PC-3 (cell line): ENCODE measurements at regions not wholly inside any gene's neighbourhood (a gene's known extent, or its start where the extent isn't known, plus 50 kb on each side); places are given as distances from the start of the nearest gene placed in this dataset.

Experiments
- ATAC-seq: fragments of 200-7000 bp; cut with Tn5 transposase; 2 replicates; pipeline ENCODE4 v1.9.1; 2020; ENCODE audit warnings: mild to moderate bottlenecking, moderate library complexity
- BruUV-seq: library from RNA; stranded (reverse); fragments of 400-500 nt; replicated peaks from 2 replicates; lab custom pipeline; 2021; lab: Mats Ljungman, UMichigan
- CTCF ChIA-PET: fragments of 300-600 bp; sonication (Branson Sonifier 250); formaldehyde crosslinking; loops from one replicate; lab custom pipeline; 2022; ENCODE audit warnings: antibody characterized with exemption; lab: Charles Lee
- POLR2A ChIA-PET: fragments of 300-600 bp; sonication (Branson Sonifier 250); formaldehyde crosslinking; loops from one replicate; lab custom pipeline; 2022; ENCODE audit warnings: antibody characterized with exemption; ENCODE audit not compliant: unreplicated experiment; lab: Charles Lee
- DNase-seq: peaks from one replicate; pipeline ENCODE4 v3.0.0-alpha.2; 2015
- H2AFZ ChIP-seq: fragments of 300-600 bp; sonication (generic); 2 replicates; pipeline ENCODE4 v1.6.0; 2016; ENCODE audit warnings: antibody characterized with exemption, low read length
- H3F3A ChIP-seq: fragments of 300-600 bp; sonication (generic); one replicate; pipeline ENCODE4 v1.6.0; 2017; ENCODE audit warnings: antibody characterized with exemption, low read length, control low read depth, mild to moderate bottlenecking; ENCODE audit not compliant: unreplicated experiment
- H3K27ac ChIP-seq: fragments of 300-600 bp; sonication (generic); 2 replicates; pipeline ENCODE4 v1.5.1; 2016; ENCODE audit warnings: mild to moderate bottlenecking, low read length
- H3K27me3 ChIP-seq: fragments of 300-600 bp; sonication (generic); 2 replicates; pipeline ENCODE4 v1.6.1; 2016; ENCODE audit warnings: low read length, mixed read lengths
- H3K36me3 ChIP-seq: fragments of 300-600 bp; sonication (generic); 2 replicates; pipeline ENCODE4 v1.6.1; 2016; ENCODE audit warnings: low read depth, mixed run types, low read length, mixed read lengths
- H3K4me1 ChIP-seq: fragments of 300-600 bp; sonication (generic); 2 replicates; pipeline ENCODE4 v1.5.1; 2016; ENCODE audit warnings: low read length; ENCODE audit not compliant: insufficient read depth
- H3K4me2 ChIP-seq: fragments of 300-600 bp; sonication (generic); 2 replicates; pipeline ENCODE4 v1.6.0; 2016; ENCODE audit warnings: low read length
- H3K4me3 ChIP-seq: fragments of 300-600 bp; sonication (generic); 2 replicates; pipeline ENCODE4 v1.5.1; 2016; ENCODE audit warnings: mild to moderate bottlenecking, low read length, mixed read lengths
- H3K79me2 ChIP-seq: fragments of 300-600 bp; sonication (generic); 2 replicates; pipeline ENCODE4 v1.6.1; 2017; ENCODE audit warnings: low read length, mixed read lengths
- H3K9ac ChIP-seq: fragments of 300-600 bp; sonication (generic); 2 replicates; pipeline ENCODE4 v1.6.0; 2016; ENCODE audit warnings: mild to moderate bottlenecking, low read length
- H3K9me2 ChIP-seq: fragments of 300-600 bp; sonication (generic); replicated peaks from 2 replicates; pipeline ENCODE4 v1.6.1; 2016; ENCODE audit warnings: mixed run types, low read length, mixed read lengths
- H3K9me3 ChIP-seq: fragments of 300-600 bp; sonication (generic); 2 replicates; pipeline ENCODE4 v1.6.1; 2016; ENCODE audit warnings: low read length, mixed read lengths
- H4K20me1 ChIP-seq: fragments of 300-600 bp; sonication (generic); 2 replicates; pipeline ENCODE4 v1.6.1; 2016; ENCODE audit warnings: low read length, mixed read lengths
- CTCF ChIP-seq: fragments of 300-600 bp; sonication (generic); conservative IDR thresholded peaks from 2 replicates; pipeline ENCODE4 v1.5.1; 2017; ENCODE audit warnings: antibody characterized with exemption, low read depth, mild to moderate bottlenecking, low read length
- EZH2 ChIP-seq: fragments of 300-600 bp; sonication (generic); IDR thresholded peaks from one replicate; pipeline ENCODE4 v1.6.1; 2017; ENCODE audit warnings: antibody characterized with exemption, mild to moderate bottlenecking, low read length; ENCODE audit not compliant: unreplicated experiment
- EZH2phosphoT487 ChIP-seq: fragments of 300-600 bp; sonication (generic); IDR thresholded peaks from 2 replicates; pipeline ENCODE4 v1.6.1; 2018; ENCODE audit warnings: mild to moderate bottlenecking, antibody characterized with exemption, low read length, borderline replicate concordance
- intact Hi-C: fragments of 100-400 bp; cut with micrococcal nuclease; formaldehyde crosslinking; loops from 2 replicates; pipeline ENCODE4 v1.9.0; 2023

GRCh38 chr12:124201248-124201647 is 93.6 kb upstream of the RFLNA start:
- H4K20me1 ChIP-seq = no peaks in the 10 kb centered on the region

GRCh38 chr12:124203176-124203575 is 91.7 kb upstream of the RFLNA start:
- Histone ChIP-seq H3K4me3 (no peak overlapping the region), H3K4me2 (no peak overlapping the region), H3K79me2 (no peaks in the 10 kb centered on the region), H3K27me3 (peaks cover 77% of the 10 kb centered on the region), H2AFZ (no peak overlapping the region), H4K20me1 (no peaks in the 10 kb centered on the region), H3K9me2 (no peaks in the 10 kb centered on the region), H3K27ac (no peak overlapping the region), H3K36me3 (no peaks in the 10 kb centered on the region), H3F3A (no peaks in the 10 kb centered on the region), H3K4me1 (no peaks in the 10 kb centered on the region), H3K9ac (no peak overlapping the region), H3K9me3 (no peaks in the 10 kb centered on the region)
- DNase-seq (no peak), ATAC-seq (no peak)
- intact Hi-C loops = no loop called here
- ChIA-PET POLR2A (no interaction called here), CTCF (no interaction called here)
- BruUV-seq = no TSS peak
- TF ChIP-seq EZH2phosphoT487 (no peak), CTCF (no peak), EZH2 (no peak)

More at GRCh38 chr12:124201248-124201647, 93.6 kb upstream of the RFLNA start:
- no peak overlapping the region for H3K27ac ChIP-seq
- H3F3A ChIP-seq = no peaks in the 10 kb centered on the region
- H3K9me2 ChIP-seq = no peaks in the 10 kb centered on the region
- ChIA-PET CTCF (no interaction called here), POLR2A (no interaction called here)
- no peak overlapping the region for H3K4me3 ChIP-seq
- H3K4me1 ChIP-seq = no peaks in the 10 kb centered on the region
- ATAC-seq (no peak), DNase-seq (no peak)
- H3K4me2 ChIP-seq = no peak overlapping the region
- H2AFZ ChIP-seq = no peak overlapping the region
- peaks cover 77% of the 10 kb centered on the region for H3K27me3 ChIP-seq
- no peak for TF ChIP-seq EZH2phosphoT487
- TF ChIP-seq EZH2 = no peak
- TF ChIP-seq CTCF = no peak
- no peaks in the 10 kb centered on the region for H3K36me3 ChIP-seq
- no peak overlapping the region for H3K9ac ChIP-seq
- intact Hi-C loops = no loop called here
- H3K79me2 ChIP-seq = no peaks in the 10 kb centered on the region
- no peaks in the 10 kb centered on the region for H3K9me3 ChIP-seq
- BruUV-seq = no TSS peak

GRCh38 chr12:124205405-124205804 is 89.5 kb upstream of the RFLNA start:
- H3K27ac ChIP-seq = no peak overlapping the region
- no peaks in the 10 kb centered on the region for H3K9me2 ChIP-seq
- no TSS peak for BruUV-seq
- no peak overlapping the region for H3K9ac ChIP-seq
- no peak overlapping the region for H3K4me2 ChIP-seq
- H3K36me3 ChIP-seq = no peaks in the 10 kb centered on the region
- H3K9me3 ChIP-seq = no peaks in the 10 kb centered on the region
- DNase-seq = no peak
- ATAC-seq = no peak
- H3K4me1 ChIP-seq = no peaks in the 10 kb centered on the region
- TF ChIP-seq CTCF = no peak
- no peak for TF ChIP-seq EZH2
- TF ChIP-seq EZH2phosphoT487 = no peak
- POLR2A ChIA-PET = no interaction called here
- H4K20me1 ChIP-seq = no peaks in the 10 kb centered on the region
- H3K4me3 ChIP-seq = no peak overlapping the region
- CTCF ChIA-PET = no interaction called here
- no peaks in the 10 kb centered on the region for H3K79me2 ChIP-seq
- peaks cover 70% of the 10 kb centered on the region for H3K27me3 ChIP-seq
- no peaks in the 10 kb centered on the region for H3F3A ChIP-seq
- intact Hi-C loops = no loop called here
- H2AFZ ChIP-seq = no peak overlapping the region
